ENCODE measurements at regions not wholly inside any gene's neighbourhood (a gene's known extent, or its start where the extent isn't known, plus 50 kb on each side); places are given as distances from the start of the nearest gene placed in this dataset.
A peak's percentile ranks its signal among the peaks of the same experiment; 100 is the strongest.

DNA sequence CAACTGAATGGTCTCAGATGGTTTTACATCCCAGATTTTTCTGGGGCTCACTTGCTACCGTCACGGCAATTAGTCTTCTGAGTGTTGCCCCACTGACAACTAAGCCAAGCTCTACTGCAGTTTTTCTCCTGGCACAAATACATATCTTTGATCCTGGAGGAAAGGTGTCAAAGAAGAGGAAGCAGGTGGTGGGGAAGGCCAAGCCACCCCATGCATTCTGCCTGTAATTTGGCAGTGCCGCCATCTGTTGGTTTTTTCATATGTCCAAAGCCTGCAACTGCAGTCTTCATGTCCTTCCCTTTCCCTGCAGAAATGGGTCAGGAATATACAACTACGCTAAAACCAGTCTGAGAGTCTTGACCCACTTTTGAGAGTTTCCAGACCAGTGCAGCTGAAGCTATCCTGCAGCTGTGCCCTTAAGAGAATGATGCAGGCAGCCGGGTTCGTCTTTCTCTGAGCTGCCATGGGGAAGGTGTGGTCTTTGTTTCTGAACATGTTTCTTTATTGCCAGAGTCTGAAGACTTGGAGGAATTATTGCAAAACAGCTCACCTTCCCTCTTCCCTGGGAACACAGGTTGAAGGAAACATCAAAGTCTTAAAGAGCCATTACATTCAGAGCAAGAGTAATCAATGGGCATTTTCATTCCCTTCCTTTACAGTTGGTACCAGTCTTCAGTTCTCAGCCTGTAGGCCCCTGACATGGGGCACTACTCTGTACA, 71.8 kb upstream of the ATL2 start:
- DNase-seq = no peak

DNA sequence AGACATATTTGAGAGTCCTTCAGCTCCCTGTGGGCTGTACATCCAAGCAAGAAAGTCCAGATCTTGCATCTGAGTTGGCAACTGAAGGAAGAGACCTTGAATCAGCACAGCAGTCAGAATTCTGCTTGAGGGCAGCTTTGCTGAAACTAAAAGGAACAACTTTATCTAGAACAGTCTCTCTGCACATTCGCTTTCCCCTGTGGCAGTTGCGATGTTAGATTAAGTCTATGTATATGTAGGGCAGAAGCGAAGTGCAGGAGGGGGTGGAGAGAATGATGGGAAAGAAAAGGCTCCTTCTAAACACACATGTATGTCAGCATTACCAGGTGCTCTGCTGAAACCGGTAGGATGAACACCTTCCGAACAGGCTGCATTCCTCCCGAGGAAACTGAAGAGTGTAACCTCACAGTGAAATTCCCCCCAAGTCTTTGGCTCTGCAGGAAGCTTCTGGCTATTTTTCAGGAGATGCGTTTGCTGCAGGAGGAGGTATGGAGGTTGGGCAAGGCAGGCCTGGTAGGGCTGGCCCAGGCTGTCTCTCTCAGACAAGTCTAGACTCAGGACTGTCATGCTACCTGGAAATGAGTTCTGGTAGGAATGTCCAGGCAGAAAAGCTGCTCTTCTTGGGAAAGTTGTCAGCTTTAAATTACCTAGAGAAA, 70.0 kb upstream of the ATL2 start:
- no peak for DNase-seq

DNA sequence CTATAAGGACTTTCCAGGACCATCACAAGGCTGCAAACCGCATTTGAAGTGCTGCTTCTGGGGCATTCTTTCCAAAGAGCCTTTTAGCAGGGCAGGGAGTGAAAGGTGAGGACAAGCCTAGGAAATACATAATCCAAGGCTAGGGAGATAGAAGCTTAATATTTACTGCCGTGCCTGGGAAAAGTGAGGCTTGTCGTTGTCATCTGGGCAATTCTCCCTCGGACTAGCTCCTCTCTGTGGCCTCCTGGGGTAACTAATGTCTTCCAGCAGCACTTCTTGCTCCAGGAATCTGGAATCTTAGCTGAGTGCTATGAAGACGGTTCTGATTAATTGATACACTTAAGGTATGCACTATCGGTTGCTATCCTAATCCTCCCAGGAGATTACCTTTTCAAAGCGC, 69.3 kb upstream of the ATL2 start:
- DNase-seq = no peak

DNA sequence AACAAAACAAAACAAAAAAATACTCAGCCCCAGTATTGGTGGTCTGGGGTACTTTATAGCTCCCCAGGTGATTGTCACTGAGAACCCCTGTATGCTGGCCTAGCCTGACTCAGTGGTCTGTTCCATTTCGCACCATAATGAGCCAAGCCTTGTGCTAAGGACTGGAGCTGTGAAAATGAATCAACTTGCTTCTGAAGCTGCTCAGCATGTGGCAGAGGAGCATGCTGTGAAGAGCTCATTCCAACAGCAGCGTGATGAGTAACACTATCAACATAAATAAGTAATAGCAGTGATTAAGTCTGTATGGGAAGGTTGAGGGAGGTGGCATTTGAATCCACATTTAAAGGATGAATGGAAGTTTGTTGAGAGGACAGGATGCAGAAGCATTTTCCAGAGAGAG, 67.2 kb upstream of the ATL2 start:
- DNase-seq = peak; percentile 2

DNA sequence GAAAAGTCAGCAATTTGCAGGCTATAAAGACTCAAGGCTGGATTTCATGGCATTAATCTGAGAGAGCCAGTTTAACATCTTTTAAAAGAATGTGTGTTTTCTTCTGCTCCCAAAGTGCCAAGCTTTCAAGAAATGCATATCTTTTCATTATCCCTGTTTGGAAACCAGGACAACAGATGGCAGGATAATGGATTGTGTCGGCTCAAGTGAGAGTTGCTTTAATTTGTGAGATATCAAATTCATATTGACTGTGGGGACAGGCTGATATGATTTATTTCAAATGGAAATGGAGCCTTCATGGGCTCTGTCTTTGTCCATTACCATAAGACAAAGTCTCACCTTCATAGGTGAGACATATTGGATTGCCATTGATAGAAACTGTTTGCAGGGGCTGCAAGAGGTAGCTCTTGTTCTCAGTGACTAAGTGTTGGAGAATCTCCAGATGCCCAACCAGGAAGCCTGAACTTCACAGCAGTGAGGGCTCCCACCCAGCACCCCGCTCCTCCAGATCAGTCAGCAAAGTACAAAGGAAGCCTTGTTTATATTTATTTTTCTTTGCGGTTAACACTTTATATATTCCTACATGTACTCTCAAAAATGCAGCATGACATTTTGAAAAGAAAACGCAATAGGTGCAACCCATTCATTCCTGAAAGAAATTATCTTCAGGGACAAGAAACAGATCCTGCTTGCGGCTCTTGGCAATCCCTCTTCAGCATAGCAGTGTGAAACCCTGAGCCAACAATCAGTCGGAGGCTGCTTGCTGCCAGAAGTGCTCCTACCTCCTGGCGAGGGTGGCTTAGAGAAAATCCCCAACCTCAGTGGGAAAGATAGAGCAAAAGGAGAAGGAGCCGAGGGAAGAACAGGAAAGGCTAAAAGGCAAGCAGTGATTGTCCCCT, 65.8 kb upstream of the ATL2 start:
- DNase-seq = peak; percentile 68

DNA sequence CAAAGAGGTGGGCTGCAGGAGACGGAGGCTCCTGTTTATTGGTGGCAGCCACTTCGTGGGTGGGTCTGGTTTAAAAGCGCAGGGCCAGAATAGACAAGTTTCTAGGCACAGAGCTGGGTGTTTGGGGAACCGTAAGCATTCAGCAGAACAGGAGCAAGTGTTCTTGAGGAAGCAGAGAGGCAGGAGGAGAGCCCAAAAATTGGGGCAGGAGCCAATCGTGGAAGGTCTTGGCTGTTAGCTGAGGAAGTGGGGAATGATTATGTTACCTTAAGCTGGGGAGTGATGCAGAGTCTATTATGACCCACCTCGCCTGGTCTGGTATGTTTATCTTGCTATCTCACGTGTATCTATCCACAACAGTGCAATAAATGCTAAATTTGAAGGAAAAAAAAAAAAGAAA, 64.3 kb upstream of the ATL2 start:
- no peak for DNase-seq

DNA sequence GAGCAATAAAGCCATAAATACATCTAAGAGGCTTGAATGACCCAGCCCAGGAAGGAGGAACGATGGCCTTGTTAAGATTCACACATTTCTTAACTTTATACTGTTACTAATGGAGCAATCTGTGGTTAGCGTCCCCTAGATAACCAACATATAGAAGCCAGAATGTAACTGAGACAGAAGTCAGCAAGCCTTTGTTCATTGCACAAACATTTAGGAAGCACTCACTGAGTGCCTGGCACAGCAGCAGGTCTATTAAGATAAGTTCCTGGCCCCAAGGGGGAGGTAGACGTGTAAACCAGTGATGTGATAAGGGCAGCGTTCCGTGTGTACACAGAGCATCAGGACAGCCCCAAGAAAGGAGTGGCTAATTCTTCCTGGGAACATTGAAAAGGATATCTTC, 63.6 kb upstream of the ATL2 start:
- DNase-seq = no peak

DNA sequence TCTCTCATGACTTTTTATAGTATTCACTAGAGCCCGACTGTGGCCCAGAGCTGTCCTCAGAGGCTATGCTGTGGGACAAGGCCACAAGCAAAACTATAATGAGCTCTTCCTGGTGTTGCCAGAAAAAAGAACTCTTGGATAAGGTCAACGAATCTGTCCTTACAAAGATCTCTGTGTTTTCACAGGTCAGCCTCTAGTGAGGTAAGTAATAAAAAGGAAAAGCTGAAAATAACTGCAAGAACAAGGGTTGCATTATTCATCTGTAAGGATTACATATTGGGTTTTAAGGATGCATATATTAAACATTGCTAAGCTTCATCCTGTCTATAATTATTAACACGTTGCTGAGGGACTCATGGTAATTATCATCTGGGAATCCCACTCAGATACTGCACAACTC, 62.8 kb upstream of the ATL2 start:
- no peak for DNase-seq

DNA sequence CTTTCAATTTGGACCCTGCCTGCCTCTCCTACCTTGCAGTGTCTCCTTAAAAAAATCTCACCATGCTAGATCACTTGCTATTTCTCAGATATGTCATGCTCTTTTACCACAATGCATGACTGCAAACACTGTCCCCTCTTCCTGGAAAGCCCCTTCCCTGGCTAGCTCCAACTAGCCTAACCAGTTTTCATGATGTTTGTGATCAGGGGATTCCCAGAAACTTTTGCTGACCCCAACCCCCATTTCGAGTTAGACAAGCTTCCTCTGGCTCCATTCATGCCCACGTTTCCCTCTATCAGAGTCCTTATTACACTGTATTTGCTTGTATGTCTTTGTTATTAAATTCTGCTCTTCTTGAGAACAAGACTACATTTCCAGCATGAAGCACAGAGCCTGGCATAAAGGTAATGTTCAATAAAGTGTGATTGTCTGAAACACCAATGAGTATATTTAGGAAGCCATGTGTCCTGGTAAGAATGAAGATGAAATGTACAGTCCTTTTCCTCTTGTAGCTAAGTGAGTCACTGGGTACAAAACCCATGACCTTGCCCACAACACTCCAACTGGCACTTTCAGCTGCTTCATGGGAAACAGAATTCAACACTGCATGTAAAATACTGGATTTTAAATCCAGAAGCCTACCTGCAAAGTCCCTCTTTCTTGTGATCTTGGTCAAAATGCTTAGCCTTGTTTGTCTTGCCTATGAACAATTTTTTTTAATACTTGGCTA, 62.0 kb upstream of the ATL2 start:
- DNase-seq = no peak

DNA sequence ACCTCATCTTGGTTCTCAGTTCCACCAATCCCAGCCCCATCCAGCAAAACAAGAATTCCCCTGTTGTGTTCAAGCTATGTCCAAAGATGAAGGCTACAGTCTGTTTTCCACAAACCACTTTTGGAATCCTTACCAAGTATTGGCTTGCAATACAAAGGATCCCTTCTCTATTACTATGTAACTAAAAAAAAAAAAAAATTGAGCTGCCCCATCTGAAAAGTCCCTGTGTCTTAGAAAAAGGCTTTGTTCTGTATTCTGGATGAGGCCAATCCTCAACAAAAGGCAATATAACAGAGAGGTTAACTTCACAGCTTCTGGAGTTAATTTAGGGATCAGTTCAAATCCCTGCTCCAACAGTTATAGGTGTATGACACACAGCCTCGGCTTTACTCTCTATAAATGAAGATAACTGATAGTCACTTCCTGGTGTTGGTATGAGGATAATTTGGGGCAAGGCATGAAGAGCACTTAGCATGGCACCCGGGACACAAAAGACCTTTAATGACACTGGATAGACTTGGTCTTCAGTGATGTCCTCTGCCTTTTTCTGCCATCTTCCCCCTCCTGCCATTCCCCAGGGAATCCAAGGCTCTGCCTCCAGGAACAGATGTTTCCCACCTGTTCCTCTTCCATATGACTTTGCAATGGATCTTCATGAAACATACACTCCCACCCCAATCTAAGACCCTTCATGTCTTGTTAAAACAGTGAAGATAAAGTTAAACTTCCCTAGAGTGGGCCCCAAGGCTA, 61.2 kb upstream of the ATL2 start:
- no peak for DNase-seq

DNA sequence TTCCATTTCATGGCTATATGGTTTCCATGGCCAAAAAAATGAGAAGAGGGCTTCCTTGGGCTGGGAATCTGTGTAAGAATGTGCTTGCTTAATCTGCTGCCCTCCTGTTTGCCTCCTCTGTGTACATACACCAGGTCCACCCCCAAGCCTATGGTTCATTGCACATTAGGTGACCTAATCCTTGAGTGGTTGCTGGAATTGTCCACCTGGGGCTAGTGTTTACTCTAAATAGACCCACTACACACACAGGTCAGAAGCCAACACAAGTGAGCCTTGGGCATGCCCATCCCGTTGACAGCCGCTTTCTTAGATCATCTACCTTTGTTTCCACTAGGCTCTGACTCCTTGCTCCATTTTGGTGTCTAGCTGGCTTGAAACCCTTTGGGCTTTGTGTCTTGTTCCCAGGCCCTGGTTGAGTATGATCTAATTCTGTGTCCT, 59.2 kb upstream of the ATL2 start:
- DNase-seq = no peak

DNA sequence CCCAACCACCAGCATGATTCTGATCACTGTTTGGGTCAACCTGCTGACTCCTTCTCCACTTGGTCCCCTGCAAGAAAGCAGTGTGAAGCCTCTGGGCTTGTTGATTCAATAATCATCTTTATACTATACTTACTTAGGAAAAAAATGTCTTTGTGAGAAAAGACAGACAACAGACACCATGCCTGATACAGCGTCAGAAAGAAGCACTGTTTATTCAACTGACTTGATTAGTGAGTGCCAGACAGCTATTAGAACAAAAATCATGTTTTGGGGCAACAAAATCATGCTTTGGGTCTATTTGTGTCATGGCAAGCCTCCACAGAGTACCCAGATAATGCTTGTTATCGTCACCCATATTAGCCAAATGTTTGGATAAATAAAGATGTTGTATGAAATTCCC, 58.7 kb upstream of the ATL2 start:
- no peak for DNase-seq

DNA sequence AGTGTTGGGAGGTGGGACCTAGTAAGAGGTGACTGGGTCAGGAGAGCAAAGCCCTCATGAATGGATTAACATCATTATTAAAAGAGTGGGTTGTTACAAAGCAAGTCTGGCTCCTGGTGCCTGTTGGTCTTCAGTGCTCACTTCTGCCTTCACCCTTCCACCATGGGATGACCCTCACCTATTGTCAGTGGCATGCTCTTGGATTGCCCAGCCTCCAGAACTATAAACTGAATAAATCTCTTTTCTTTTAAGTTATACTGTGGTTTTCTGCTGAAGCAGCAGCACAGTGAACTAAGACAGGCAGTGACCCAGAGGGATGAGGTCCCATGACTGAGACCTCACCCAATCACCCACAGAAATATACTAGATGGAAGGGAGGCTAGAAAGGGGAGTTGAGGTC, 57.5 kb upstream of the ATL2 start:
- no peak for DNase-seq

DNA sequence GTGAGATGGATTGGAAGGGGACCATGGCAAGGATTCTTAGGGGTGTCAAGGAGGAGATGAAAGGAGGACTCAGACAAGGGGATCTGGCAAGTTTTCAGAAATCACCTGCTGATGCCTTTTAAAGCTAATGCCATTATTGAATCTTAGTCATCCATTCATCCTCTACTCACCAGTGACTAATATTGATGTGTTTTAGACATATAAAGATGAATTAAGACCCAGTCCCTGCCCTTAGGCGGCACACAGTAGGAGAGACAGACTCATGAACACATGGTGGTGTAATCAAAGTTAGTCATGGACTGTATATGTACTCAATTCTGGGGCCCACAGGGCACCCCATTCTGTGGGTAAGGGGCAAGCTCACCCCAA, 56.5 kb upstream of the ATL2 start:
- no peak for DNase-seq

DNA sequence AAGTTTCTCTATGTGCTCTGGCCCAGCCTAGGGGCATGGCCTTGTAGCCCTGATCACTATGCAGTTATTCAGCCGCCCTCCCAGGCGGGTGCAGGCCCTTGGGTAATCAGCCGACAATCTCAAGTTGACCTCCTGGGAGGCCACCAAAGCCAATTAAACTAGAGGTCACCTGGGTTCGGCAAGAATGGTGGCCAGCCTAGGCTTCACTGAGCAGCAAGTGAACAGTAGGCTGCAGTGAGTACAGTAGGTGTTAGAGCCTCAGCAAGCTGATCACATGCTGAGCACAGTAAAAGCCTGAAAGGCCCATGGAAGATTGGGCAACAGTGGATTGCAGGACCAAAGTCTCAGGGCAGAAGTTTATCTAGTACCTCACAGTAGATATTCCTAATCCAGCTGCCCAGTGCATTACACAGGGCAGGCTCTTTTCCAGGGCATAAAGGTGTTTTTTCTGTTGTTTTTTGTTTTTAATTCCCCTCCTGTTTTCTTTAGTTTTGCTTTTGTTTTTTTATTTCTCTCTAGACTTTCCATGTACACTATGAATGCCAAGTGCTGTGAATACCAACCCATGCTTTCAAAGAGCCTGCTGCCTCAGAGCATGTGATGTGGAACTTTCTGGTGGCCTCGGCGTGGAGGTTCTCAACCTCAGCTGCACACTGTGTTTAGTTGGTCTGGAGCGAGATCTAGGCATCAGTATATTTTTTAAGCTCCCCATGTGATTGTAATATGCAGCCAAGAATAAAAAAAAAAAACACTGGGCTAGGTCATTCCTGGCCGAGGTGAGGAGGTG, 55.9 kb upstream of the ATL2 start:
- no peak for DNase-seq

DNA sequence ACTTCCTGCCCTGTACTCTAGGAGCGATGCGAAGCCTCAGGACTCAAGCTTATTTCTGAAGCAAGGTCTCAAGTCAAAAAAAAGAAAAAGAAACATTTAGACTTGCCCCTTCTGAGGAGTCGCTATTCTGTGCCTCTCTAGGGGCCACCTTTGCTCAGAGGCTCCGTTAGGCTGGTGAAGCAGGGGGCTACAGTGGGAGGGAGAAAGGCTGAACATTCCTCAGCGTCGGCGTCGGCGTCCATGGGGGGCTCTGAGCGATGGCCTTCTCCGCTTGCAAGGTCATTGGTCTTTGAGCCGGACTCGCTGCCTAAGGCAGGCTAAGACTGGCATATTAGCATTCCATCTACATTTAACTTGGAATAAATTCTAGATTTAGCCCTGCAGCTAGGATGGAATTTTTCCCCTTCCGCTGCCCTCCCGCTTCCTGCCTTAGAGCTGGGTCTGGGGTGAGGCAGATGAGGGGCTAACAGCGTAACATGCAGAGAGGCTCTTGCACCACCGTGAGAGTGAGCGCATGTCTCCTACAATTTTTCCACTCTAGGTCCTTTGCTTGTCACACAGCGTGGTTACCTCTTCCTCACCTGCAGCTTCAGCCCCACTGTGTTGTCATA, 53.6 kb upstream of the ATL2 start:
- no peak for DNase-seq

DNA sequence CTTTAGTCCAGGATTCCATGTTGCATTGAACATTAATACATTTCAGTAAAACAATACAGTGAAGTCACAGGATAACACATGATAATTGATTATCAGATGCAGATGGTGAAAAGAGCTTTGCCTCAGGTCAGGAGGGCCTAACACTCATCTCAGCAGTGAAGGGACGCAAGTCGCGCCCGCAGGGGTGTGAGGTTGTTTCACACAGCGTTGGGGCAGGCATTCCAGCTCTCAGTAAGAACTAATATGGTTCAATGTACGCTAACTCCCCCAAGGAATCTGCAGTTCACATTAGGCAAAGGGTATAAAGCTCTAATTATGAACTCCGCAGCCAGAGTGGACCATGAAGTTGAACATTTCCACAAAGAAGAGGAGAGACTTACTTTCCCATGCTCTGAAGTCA, 53.1 kb upstream of the ATL2 start:
- no peak for DNase-seq

DNA sequence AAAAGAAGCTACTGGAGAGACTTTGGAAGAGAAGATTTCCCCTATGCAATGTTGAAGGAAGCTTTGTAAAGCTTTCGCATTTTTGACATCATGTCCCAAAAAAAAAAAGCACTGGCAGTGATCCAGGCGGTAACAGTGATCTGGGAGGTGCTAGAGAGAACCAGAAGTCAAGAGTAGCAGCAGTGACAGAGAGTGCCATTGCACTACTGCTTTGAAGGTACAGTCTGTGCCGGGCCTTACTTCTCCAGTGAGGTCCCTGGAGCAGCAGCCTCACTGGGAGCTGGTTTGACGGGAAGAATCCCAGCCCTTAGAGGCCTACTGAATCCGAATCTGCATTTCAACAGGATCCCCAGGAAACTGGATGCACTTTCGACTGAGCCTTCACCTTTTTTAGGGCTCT, 50.9 kb upstream of the ATL2 start:
- DNase-seq = no peak

DNA sequence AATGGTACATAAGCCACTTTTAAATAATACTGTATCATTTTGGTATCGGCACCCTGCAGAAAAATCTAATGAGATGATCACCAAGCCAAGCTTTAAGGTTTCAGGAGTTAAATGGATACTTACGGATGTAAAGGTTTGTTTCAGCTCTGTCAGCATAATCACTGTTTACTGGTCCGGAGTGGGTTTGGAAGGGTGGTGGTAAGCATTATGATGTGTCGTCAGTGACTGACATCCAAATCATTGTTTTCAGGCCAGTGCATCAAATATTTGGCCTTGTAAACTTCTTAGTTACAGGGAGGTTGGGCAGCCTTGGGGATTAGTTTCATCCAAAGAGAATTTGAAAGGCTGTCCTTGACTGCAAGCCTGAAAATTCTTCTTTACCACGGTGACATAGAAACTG, 50.0 kb upstream of the ATL2 start:
- DNase-seq = no peak

Data from NCI-H446 treated with DMSO at 0.1 percent for 48 hours (cell line).